GM12878 (cell line): ENCODE measurements at regions not wholly inside any gene's neighbourhood (a gene's known extent, or its start where the extent isn't known, plus 50 kb on each side); places are given as distances from the start of the nearest gene placed in this dataset.

Source experiments
- ATAC-seq: fragments of 200-7000 bp; cut with Tn5 transposase; 3 replicates; pipeline ENCODE4 v1.9.1; 2020; ENCODE audit warnings: mild to moderate bottlenecking, moderate library complexity
- BruUV-seq: library from RNA; stranded (reverse); fragments of 400-500 nt; replicated peaks from 2 replicates; lab custom pipeline; 2021; lab: Mats Ljungman, UMichigan
- CTCF ChIA-PET: fragments of 300-600 bp; sonication (Branson Sonifier 250); formaldehyde crosslinking; extraction: SDS; loops from one replicate; lab custom pipeline; 2021; ENCODE audit warnings: inconsistent platforms; lab: Yijun Ruan, JAX
- POLR2A ChIA-PET: fragments of 350-600 bp; formaldehyde crosslinking; extraction: SDS; loops from one replicate; lab custom pipeline; 2021; ENCODE audit warnings: inconsistent platforms; lab: Charles Lee
- RAD21 ChIA-PET: fragments of 300-600 bp; sonication (Branson Sonifier 250); formaldehyde crosslinking; loops from one replicate; lab custom pipeline; 2023; ENCODE audit warnings: antibody characterized with exemption; ENCODE audit not compliant: unreplicated experiment; lab: Charles Lee
- SMC1A ChIA-PET: fragments of 300-600 bp; sonication (Branson Sonifier 250); formaldehyde crosslinking; loops from one replicate; lab custom pipeline; 2023; ENCODE audit not compliant: unreplicated experiment, uncharacterized antibody; lab: Charles Lee
- DNase-seq: peaks from one replicate; pipeline ENCODE4 v3.0.0-alpha.2; 2011; ENCODE audit warnings: low read depth, low spot score
- FAIRE-seq: peaks from 3 replicates; lab custom pipeline; 2011; peaks lifted over from hg19 to GRCh38; lab: Jason Lieb, UNC
- H2AFZ ChIP-seq: 2 replicates; pipeline ENCODE4 v1.6.0; 2011; ENCODE audit warnings: low read depth, low read length, control low read depth; ENCODE audit not compliant: control insufficient read depth
- H3K27ac ChIP-seq: 2 replicates; pipeline ENCODE4 v1.5.1; 2011; ENCODE audit warnings: control low read depth; ENCODE audit not compliant: control insufficient read depth, insufficient read depth
- H3K27me3 ChIP-seq, 2 experiments: replicated peaks in 1 of 2; 2 replicates each; pipeline versions ENCODE4 v1.6.0 to v1.6.1; 2011; ENCODE audit warnings: low read length in 1 of 2; ENCODE audit not compliant: control insufficient read depth in 2 of 2, insufficient read depth in 2 of 2
- H3K36me3 ChIP-seq, 2 experiments: 2 replicates each; pipeline ENCODE4 v1.5.1; 2011; ENCODE audit warnings: low read length in 1 of 2; ENCODE audit not compliant: control insufficient read depth in 2 of 2, insufficient read depth in 2 of 2
- H3K4me1 ChIP-seq: 2 replicates; pipeline ENCODE4 v1.6.1; 2011; ENCODE audit warnings: mild to moderate bottlenecking, low read length, moderate library complexity, mixed read lengths; ENCODE audit not compliant: control insufficient read depth, insufficient read depth
- H3K4me2 ChIP-seq: 2 replicates; pipeline ENCODE4 v1.6.0; 2011; ENCODE audit warnings: control low read depth; ENCODE audit not compliant: control insufficient read depth, insufficient read depth
- H3K4me3 ChIP-seq: fragments of 200-600 bp; sonication (generic); 2 replicates; pipeline ENCODE4 v1.5.1; 2016
- H3K79me2 ChIP-seq: 2 replicates; pipeline ENCODE4 v1.6.0; 2011; ENCODE audit warnings: low read length; ENCODE audit not compliant: control insufficient read depth, insufficient read depth
- H3K9ac ChIP-seq: 2 replicates; pipeline ENCODE4 v1.8.0; 2011; ENCODE audit warnings: low read length, control low read depth, mixed read lengths; ENCODE audit not compliant: control insufficient read depth, insufficient read depth
- H3K9me3 ChIP-seq: replicated peaks from 3 replicates; pipeline ENCODE4 v1.5.1; 2011; ENCODE audit warnings: mild to moderate bottlenecking, low read length; ENCODE audit not compliant: control insufficient read depth, insufficient read depth
- H4K20me1 ChIP-seq: 2 replicates; pipeline ENCODE4 v1.6.0; 2011; ENCODE audit not compliant: control insufficient read depth, insufficient read depth
- FOXM1 ChIP-seq: IDR thresholded peaks from 2 replicates; pipeline ENCODE4 v1.6.1; 2012; ENCODE audit warnings: low read depth, mild to moderate bottlenecking, inconsistent platforms, low read length, moderate library complexity
- GABPA ChIP-seq: IDR thresholded peaks from 2 replicates; pipeline ENCODE4 v1.6.1; 2014; ENCODE audit warnings: antibody characterized with exemption, low read depth, mild to moderate bottlenecking, inconsistent platforms
- MEF2A ChIP-seq: IDR thresholded peaks from 2 replicates; pipeline ENCODE4 v1.6.1; 2011; ENCODE audit warnings: low read depth, mild to moderate bottlenecking, low read length, moderate library complexity; ENCODE audit not compliant: insufficient read depth
- MTA2 ChIP-seq: fragments of 450-650 bp; IDR thresholded peaks from 2 replicates; pipeline ENCODE4 v1.6.1; 2016; ENCODE audit warnings: low read depth, mild to moderate bottlenecking, moderate library complexity
- PKNOX1 ChIP-seq: fragments of 450-650 bp; IDR thresholded peaks from 2 replicates; pipeline ENCODE4 v1.6.1; 2016; ENCODE audit warnings: mild to moderate bottlenecking
- SUPT20H ChIP-seq: IDR thresholded peaks from 2 replicates; pipeline ENCODE4 v1.6.1; 2011; ENCODE audit warnings: low read depth, mild to moderate bottlenecking, low read length, moderate library complexity, borderline replicate concordance; ENCODE audit not compliant: control insufficient read depth
- TBL1XR1 ChIP-seq: IDR thresholded peaks from 2 replicates; pipeline ENCODE4 v1.6.1; 2012; ENCODE audit warnings: low read depth, low read length, improper control_type of control experiment
- WGBS: methylation state at CpG from one replicate; pipeline ENCODE4 v1.1.6; 2016; ENCODE audit warnings: low lambda C conversion rate; ENCODE audit not compliant: insufficient replicate concordance, insufficient coverage; ENCODE audit errors: missing lambda C conversion rate; 5-methylcytosine and 5-hydroxymethylcytosine counted together
- in situ Hi-C: fragments of 300-500 bp; cut with MboI; formaldehyde crosslinking; loops from 9 replicates; pipeline ENCODE4 v1.14.3; 2018; ENCODE audit warnings: mixed read lengths
- intact Hi-C: fragments of 100-400 bp; cut with micrococcal nuclease; formaldehyde crosslinking; loops from one replicate; pipeline ENCODE4 v1.14.2; 2022; ENCODE audit not compliant: unreplicated experiment

DNA sequence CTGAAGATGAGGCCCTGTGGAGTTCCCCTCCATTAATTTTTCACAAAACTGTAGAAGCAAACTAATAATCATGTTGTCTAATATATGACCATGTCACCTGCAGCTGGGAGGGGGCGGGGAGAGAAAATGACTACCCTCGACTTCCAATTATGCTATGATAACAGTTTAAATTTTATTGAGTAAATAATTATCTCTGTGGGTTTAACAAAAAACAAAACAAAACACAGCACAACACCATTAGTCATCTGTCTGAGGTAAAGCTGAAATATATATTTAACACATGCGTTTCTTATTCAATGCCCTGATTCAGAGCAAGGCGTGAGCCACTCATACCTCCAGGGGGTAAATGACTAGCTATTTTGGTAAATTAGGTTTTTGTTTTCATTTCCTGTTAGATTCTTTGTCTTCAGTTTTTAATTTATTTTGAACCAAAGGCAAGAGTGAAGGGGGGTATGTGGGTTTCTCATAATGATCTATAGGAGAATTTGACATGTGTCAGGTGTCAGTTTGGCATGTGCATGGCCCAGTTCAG lies 77.4 kb upstream of the ZCCHC2 start:
- no TSS peak for BruUV-seq
- Histone ChIP-seq H3K4me2 (no peak overlapping the region), H3K4me1 (no peaks in the 10 kb centered on the region), H3K9ac (no peak overlapping the region), H3K27ac (no peak overlapping the region), H3K79me2 (no peaks in the 10 kb centered on the region), H4K20me1 (no peaks in the 10 kb centered on the region), H3K4me3 (no peak overlapping the region), H2AFZ (no peak overlapping the region), H3K27me3 (no peaks in the 10 kb centered on the region; a peak in 1 of 4 replicates), H3K36me3 (no peaks in the 10 kb centered on the region), H3K9me3 (no peaks in the 10 kb centered on the region)
- ChIA-PET CTCF (interaction anchor here (0.8 to 1.7 kb wide), 3 partner anchors 10 to 17 kb away, joined by 3 to 7 read pairs (median 5); no protein-coding TSS in a partner anchor), POLR2A (no interaction called here), SMC1A (interaction anchor here (0.9 to 1.0 kb wide), 2 partner anchors 8 to 9 kb away, joined by 3 read pairs; no protein-coding TSS in a partner anchor), RAD21 (interaction anchor here (2.3 kb wide), 1 partner anchor 19 kb away, joined by 7 read pairs; no protein-coding TSS in a partner anchor)
- DNase-seq (no peak), FAIRE-seq (no peak), ATAC-seq (peak; percentile 80)
- intact Hi-C loops (no loop called here), in situ Hi-C loops (no loop called here)
- TF ChIP-seq MTA2 (peak; percentile 60), SUPT20H (no peak), PKNOX1 (peak; percentile 50)
- WGBS: 19% methylated on average over 4 of the region's 4 CpGs

GRCh38 chr18:62446511-62446910 lies 76.3 kb upstream of the ZCCHC2 start:
- no peak overlapping the region for H3K4me2 ChIP-seq
- ChIA-PET RAD21 (no interaction called here), SMC1A (no interaction called here), POLR2A (no interaction called here), CTCF (interaction anchor here (1.5 to 1.7 kb wide), 2 partner anchors 9 to 16 kb away, joined by 5 to 7 read pairs; no protein-coding TSS in a partner anchor)
- TF ChIP-seq TBL1XR1 (no peak), GABPA (no peak), MEF2A (no peak), FOXM1 (no peak)
- intact Hi-C loops: no loop called here
- no peaks in the 10 kb centered on the region for H3K36me3 ChIP-seq
- DNase-seq: no peak
- H3K4me3 ChIP-seq: no peak overlapping the region
- in situ Hi-C loops: no loop called here
- H3K9ac ChIP-seq: no peak overlapping the region
- H3K4me1 ChIP-seq: no peaks in the 10 kb centered on the region
- H3K27ac ChIP-seq: no peak overlapping the region
- 30% methylated on average over 2 of the region's 2 CpGs for WGBS
- no peak overlapping the region for H2AFZ ChIP-seq
- BruUV-seq: no TSS peak
- no peaks in the 10 kb centered on the region; a peak in 1 of 4 replicates for H3K27me3 ChIP-seq
- no peak for FAIRE-seq
- H3K79me2 ChIP-seq: no peaks in the 10 kb centered on the region
- H3K9me3 ChIP-seq: no peaks in the 10 kb centered on the region
- no peaks in the 10 kb centered on the region for H4K20me1 ChIP-seq
- no peak for ATAC-seq
